ENCODE measurements at regions not wholly inside any gene's neighbourhood (a gene's known extent, or its start where the extent isn't known, plus 50 kb on each side); places are given as distances from the start of the nearest gene placed in this dataset.

- Histone ChIP-seq H3K9me3 (no peaks in the 10 kb centered on the region), H3K27ac (no peak overlapping the region), H3K4me2 (no peak overlapping the region), H3K4me3 (no peak overlapping the region), H3K4me1 (no peaks in the 10 kb centered on the region)
- FAIRE-seq: peak; percentile 59
- no peak for DNase-seq (ENCODE audit: low read depth in 1 of 2, low spot score in 1 of 2)
- 1% methylated on average over 2 of the region's 2 CpGs for WGBS (ENCODE audit: missing lambda C conversion rate)
- POLR2A ChIA-PET: no interaction called here
- CTCF ChIA-PET: interaction anchor here (0.9 kb wide), 1 partner anchor 348 kb away, joined by 3 read pairs; no protein-coding TSS in a partner anchor
- TF ChIP-seq MAX (IDR thresholded peaks at IDR 0.05) (no peak), CHD2 (IDR thresholded peaks at IDR 0.05; ENCODE audit: low read length, partially characterized antibody) (no peak), POLR2AphosphoS2 (conservative IDR thresholded peaks at IDR 0.05; ENCODE audit: low read length) (no peak), USF2 (IDR thresholded peaks at IDR 0.05) (no peak), REST (IDR thresholded peaks at IDR 0.05) (no peak), HES2 (IDR thresholded peaks at IDR 0.05) (no peak), FOSL2 (IDR thresholded peaks at IDR 0.05) (no peak), FOSL2 (CRISPR knock-in tag; IDR thresholded peaks at IDR 0.05) (no peak), BHLHE40 (IDR thresholded peaks at IDR 0.05; ENCODE audit: low read depth, low read length) (no peak)
- no peak for ATAC-seq
Measured at GRCh38 chr15:81848701-81849100, 197.1 kb downstream of the MEX3B start.

GRCh38 chr15:81843757-81844407 lies 201.9 kb downstream of the MEX3B start:
- TF ChIP-seq JUN (IDR thresholded peaks at IDR 0.05): no peak
- no peak for TF ChIP-seq HMGXB4 (CRISPR knock-in tag; IDR thresholded peaks at IDR 0.05; ENCODE audit: borderline replicate concordance)
- no peak for TF ChIP-seq ZC3H11A (IDR thresholded peaks at IDR 0.05)
- no peak for TF ChIP-seq JUNB (IDR thresholded peaks at IDR 0.05)
- no peak for TF ChIP-seq SREBF2 (IDR thresholded peaks at IDR 0.05)
- no peak for TF ChIP-seq EHF (CRISPR knock-in tag; IDR thresholded peaks at IDR 0.05)
- TF ChIP-seq RFX5 (IDR thresholded peaks at IDR 0.05): no peak
- TF ChIP-seq CHD2 (IDR thresholded peaks at IDR 0.05; ENCODE audit: low read length, partially characterized antibody): no peak
- no peak for TF ChIP-seq ZNF302 (CRISPR knock-in tag; IDR thresholded peaks at IDR 0.05)
- no peak for TF ChIP-seq ATOH8 (CRISPR knock-in tag; IDR thresholded peaks at IDR 0.05; ENCODE audit: low read depth)
- no peak for TF ChIP-seq PHF8 (IDR thresholded peaks at IDR 0.05; ENCODE audit: borderline replicate concordance, low read depth)
- TF ChIP-seq CBX8 (IDR thresholded peaks at IDR 0.05): no peak
- TF ChIP-seq MAFK (IDR thresholded peaks at IDR 0.05; ENCODE audit: partially characterized antibody): no peak
- TF ChIP-seq EHMT2 (IDR thresholded peaks at IDR 0.05; ENCODE audit: low read depth): no peak
- no peak for TF ChIP-seq CTCF (IDR thresholded peaks at IDR 0.05)
- TF ChIP-seq MAX (IDR thresholded peaks at IDR 0.05): no peak
- H3K27ac ChIP-seq: no peak overlapping the region
- ChIA-PET CTCF (no interaction called here), POLR2A (no interaction called here)
- no peak for ATAC-seq
- DNase-seq (ENCODE audit: low read depth in 1 of 2, low spot score in 1 of 2): no peak
- H3K9me3 ChIP-seq: no peaks in the 10 kb centered on the region
- FAIRE-seq: no peak
- H3K4me3 ChIP-seq: no peak overlapping the region
- WGBS (ENCODE audit: missing lambda C conversion rate): 18% methylated on average over 6 of the region's 6 CpGs
- H3K4me1 ChIP-seq: no peaks in the 10 kb centered on the region
- H3K4me2 ChIP-seq: no peak overlapping the region

Data from A549 (cell line).